Fibroblast of gingiva (primary cell): ENCODE measurements at regions not wholly inside any gene's neighbourhood (a gene's known extent, or its start where the extent isn't known, plus 50 kb on each side); places are given as distances from the start of the nearest gene placed in this dataset.

ENCODE experiments used
- DNase-seq: peaks from one replicate; pipeline ENCODE4 v3.0.0-alpha.2; 2011; ENCODE audit warnings: low read depth

DNA sequence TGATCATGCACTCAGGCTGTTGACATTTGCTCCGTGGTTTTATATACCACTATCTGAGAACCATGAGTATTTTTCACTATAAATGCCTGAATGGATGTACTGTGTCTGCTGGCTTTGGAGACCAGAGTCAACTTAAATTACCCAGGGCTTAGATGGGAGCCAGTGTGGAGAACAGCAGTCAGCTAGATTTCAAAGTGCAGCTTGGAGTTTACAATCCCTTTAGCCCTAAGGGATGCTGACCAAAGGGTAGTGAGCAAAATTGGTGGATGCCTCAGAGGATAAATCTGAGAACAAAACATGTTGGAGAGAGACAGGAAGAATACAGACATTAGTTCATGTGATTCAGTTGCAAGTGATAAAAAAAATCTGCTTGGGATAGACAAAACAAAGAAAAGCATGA, 327.5 kb downstream of the C11orf87 start:
- no peak for DNase-seq

DNA sequence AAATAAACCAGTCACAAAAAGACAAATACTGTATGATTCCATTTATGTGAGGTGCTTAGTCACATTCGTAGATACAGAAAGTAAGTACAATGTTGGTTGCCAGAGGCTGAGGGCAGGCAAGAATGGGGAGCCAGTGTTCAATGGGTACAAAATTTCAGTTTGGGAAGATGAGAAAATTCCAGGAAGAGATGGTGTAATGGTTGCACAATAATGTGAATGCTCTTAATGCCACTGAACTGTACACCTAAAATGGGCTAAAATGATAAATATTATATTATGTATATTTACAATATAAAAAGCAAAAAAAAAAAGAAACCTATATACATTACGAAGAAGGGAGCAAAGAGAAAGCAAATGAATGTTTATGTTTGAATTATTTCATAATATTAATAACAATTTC, 329.0 kb downstream of the C11orf87 start:
- DNase-seq, result no peak

DNA sequence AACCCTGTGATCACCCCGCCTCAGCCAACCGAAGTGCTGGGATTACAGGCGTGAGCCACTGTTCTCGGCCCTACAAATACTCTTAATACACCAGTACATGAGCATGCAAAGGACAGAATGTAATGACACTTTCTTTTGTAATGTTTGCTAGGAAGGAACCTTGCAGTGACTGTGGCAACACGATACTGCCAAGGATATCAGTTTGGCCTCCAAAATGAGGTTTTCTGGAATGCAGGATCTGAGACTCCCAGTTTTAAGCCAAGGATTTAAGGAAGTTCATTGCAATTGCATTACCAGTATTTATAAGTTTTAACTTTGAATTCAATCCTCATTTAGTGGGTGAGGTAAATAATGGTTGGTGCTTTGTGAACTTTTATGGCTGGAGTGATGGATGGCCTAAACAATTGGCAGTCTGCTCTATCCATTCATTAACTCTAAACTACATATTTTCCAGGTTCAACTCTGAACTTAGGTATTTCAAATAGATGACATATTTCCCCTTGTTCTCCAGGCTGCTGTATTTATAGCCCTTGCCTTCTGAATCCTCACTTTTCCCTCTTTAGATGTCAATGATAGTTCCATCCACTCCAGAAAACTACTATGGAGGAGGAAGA, 330.3 kb downstream of the C11orf87 start:
- no peak for DNase-seq

DNA sequence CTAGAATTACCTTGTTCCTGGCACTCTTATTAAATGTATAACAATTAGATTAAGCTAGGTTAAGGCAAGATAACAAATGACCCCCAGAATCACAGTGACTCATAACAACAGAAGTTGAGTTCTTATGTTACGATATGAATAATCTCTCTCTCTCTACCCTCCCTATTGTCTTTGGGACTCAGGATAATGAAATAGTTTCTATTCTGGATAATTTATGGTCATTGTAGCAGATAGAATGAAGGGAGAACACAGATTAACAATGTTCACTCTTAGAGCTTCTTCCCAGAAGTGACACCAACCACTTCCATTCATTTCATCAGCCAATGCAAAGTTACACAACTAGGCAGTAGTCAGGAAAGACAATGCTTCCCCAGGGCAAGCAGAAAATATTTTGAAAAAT, 334.5 kb downstream of the C11orf87 start:
- DNase-seq, result no peak

DNA sequence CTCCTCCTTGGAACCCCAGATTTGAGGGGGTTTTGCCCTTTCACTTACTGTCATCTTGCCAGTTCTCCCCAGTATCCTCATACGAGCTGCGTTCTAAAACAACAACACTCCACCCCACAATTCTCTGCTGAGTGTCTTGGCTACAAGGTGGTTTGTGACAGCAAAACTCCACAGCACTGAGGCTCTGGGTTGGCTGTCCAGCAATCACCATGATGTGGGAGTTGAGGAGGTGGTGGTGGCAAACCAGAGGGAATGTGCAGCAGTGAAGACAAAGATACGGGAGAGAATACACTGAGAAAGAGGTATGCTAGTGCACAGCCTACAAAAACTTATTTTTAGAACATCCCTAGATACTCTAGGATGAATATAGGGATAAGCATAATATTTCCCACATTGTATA, 335.0 kb downstream of the C11orf87 start:
- DNase-seq, result no peak

DNA sequence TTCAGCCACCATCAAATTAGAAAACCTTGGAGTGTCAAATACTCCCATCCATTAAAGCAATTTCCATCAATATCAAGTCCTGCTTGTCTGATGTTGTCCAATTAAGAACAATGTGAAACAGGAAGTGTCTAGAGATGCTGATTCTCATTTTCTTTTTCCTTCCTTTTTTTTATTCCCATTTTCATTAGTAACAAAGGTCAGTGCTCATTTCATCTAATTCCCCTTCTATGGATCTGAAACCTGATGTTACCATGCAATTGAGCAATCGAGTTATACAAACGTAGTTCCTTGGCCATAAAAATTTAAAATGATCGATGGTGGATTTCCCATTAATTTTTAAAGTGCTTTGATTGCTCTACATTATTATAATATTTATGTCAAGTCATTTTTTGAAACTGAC, 330.6 kb upstream of the ZC3H12C start:
- DNase-seq, result no peak

DNA sequence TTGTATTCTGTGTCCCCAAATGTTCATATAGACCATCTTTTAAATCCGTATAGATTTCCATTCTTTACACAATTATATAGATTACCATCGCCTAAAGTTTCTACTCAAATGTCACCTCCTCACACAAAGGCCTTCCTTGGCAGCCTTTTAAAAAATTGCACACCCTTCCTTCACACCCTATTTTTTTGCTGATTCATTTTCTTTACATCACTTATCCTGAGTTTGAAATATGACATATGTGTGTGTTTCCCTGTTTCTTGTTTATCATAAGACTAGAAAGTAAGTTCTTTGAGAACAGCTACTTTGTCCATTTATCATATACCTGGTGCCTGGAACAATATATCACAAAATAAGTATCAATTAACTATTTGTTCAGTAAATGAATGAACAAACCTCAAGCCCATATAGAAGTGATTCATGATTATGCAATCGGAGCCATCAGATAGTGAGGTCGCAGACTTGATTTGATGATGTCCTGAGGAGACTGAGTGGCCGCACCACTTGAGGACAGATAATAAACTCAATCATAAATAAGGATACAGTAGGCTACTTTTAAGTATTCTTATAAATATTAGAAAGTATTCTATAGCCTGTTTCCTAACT, 327.4 kb upstream of the ZC3H12C start:
- DNase-seq, result no peak

DNA sequence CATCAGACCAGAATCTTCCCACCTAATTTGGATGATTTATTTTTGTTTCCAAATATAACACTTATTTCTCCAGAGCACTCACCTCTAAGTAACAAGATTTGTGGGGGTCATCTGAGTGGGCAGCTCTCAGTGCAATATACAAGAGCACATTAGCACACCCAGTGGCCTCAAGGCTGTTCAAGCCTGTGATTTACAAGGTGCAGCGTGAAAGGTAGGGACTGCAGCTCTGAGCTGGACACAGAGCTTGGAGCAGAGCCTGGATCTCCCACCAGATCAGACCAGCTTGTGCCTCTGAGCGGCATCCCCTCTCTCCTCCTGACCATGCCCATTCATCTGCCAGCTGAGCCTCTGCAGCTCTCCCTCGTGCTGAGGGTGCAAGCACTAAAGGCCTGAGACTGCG, 323.3 kb upstream of the ZC3H12C start:
- no peak for DNase-seq

DNA sequence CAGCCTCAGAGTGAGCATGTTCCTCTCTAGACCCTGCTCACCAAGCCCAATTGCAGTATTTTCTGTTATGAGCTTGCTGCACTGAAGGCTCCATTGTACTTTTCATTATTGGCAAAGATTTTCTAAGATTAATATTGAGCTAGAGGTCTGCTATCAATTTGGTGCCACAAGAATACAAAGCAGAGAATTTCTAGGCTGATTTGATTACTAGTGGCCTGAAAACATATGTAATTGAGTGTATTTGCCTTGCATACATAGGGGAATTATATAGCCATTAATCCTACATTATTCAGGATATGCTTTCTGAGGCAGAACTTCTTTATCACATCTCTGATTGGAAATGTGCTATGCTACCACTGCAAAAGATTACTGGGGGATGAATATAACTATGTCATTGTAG, 322.9 kb upstream of the ZC3H12C start:
- DNase-seq, result no peak

DNA sequence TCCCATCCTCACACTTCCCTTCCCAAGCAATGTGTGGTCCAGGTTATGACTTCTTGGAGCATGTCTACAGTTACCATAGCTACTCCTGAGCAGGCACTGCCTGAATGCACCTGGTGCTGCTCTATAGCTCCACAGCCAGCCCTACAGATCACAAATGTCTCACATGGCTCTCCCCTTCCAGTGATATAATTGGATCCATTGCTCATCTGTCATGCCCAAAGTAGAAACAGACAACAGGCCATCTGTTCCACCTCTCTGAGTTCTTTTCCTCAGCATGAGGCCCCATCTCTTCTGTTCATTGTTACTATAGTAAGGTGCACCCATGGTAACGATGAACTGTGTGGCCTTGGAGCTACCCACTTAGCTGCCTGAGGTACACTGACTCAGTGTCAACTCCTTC, 320.3 kb upstream of the ZC3H12C start:
- no peak for DNase-seq

DNA sequence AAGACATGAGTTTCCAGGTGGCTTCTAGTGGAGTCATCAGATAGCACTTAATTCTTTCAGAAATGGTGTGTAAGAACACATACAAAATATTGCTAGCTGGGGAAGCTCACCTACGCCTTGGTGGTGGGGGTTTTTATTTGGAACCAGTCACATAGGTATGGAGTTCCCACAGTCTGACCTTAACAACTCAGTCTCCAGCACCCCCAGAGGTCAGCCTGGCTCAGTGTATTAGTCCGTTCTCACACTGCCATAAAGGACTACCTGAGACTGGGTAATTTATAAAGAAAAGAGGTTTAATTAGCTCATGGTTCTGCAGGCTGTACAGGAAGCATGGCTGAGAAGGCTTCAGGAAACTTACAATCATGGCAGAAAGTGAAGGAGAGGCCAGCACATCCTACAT, 317.5 kb upstream of the ZC3H12C start:
- no peak for DNase-seq

DNA sequence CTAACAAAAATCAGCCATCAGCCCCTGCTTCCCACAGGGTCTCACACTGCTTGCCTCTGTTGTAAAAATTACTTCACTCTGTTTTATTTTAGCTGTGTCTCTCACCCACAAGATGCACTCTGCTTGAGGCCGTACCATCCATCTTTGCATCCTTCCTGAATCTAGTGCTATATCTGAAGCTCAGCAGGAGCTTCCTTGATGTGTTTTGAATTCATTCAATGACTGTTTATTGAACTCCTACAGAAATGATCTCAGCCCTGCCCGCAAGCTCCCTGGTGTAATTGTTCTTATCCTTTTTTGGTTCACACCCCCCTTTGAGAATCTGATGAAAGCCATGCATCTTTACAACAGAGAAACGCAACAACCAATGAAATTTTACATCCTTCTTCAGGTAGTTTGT, 310.2 kb upstream of the ZC3H12C start:
- DNase-seq, result no peak

DNA sequence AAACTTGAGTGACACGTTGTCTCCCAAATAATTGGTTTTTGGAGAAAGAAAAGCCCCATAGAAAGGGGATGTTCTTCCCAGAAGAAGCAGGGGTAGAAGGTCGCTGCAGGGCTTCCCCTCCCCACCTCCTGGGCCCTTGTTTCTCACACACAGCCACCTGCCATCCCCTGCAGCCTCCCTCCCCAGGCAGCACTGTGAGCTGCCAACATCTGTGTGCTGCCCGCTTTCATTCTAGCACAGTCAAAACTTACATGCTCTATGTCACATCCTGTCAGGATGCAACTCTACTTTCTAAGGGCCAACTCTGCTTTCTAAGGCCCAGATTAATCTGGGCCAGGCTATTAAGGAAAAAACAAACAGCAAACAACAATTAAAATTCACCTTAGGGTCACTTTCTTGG, 309.4 kb upstream of the ZC3H12C start:
- no peak for DNase-seq

DNA sequence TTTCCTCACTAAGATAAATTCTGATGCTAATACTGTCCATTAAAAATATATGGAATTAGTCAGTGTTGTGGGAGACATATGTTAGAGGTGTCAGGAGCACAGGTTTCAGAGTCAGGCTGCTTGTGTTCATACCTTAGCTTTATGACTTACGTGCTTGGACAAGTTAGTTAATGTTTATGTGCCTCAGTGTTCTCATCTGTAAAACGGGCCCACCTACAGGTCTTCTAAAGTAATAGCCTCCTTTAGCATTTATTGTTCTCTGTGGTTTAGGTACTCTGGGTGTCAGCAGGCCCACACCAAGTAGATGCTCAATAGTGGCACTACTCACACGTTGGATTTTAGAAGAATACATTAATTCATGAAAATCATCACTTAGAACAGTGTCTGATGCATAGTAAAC, 308.7 kb upstream of the ZC3H12C start:
- no peak for DNase-seq

DNA sequence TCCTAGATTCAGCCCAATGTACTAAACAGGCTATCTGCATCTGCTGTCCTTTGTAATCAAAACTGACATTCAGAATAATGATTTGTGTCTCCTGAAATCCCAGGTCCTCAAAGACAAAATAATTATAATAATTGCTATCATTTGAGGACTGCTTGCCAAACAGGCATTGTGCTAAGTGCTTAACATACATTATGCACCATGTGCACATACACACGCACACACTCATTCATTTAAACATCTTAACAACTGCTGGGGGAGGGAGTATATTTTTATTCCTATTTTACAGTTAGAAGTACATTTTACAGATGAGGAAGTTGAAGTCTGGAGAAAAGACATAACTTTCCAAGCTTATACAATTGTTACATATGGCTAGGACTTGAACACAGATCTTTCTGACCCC, 308.0 kb upstream of the ZC3H12C start:
- DNase-seq, result no peak

DNA sequence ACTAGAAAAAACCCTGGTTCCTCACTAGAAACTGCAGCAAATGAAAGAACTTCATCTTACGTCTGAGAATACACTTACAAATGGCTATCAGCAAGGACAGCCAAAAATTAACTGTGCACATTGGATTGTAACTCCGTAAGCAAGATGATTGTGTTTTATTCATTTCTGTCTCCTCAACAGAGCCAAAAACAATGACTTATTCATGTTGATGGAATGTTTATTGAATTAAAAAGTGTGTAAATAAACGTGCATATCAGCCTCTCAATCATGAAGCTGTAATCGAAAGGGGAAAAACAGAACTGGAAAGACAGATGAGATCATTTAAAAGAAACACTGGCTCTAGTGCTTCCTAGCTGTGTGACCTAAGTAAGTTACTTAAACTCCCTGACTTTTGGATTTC, 307.5 kb upstream of the ZC3H12C start:
- DNase-seq, result peak; percentile 6

DNA sequence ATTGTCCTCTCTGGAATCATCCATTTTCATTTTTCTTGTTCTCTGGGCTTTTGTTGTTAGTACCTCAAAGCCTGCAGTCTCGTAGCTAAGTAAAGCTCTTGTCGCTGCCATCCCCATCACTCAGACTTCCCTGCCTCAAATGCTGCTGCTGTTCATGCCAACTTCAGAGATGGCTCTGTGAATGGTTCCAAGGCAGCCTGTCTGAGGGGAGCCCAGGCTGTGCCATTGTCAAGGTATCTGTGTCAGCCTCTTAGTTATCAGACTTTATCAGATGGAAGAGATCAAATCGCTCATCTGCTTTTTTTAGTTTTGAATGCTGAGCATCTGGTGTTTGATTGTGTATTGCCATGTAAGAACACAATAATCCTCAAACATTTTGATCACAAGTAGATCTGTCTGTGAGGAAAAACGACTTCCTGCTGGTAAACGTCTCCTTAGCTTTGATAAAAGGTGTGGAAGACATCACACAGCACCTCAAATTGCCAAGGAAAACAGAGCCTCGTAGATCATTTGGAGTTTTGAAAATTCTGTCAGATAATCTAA, 304.2 kb upstream of the ZC3H12C start:
- DNase-seq, result no peak

DNA sequence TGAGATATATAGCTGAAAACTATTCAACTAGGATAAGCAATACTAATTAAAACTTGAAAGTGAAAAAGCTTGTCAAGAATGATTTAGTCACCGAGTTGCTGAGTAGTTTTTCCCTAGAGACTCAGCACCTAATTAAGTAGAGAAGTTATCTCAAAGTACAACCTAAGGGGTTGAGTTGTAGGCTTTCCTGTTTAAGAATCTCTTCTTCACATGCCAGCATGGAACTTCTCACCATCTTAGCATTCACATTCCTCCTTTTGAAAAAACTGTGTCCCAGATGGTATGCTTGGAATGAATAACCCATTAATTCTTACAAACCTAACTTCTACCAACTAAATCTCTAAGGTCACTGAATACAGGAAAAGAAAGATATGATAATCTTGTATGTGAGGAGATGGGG, 303.3 kb upstream of the ZC3H12C start:
- DNase-seq, result no peak

DNA sequence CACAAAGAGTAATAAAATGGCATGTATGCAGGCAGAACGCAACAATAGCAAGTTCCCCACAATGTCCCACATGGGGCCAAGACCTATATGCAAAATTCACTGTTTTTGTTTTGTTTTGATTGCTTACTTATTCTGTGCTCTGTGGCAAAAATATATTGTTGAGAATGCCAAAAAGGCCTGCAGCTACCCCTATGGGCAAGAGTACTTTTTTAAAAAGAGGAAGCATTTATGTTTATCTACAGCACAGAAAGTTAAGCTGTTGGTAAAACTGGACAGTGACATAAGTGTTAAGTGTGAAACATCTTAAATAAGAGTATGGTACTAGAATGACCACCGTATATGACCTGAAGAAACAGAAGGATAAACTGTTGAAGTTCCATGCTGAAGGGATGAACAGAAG, 301.9 kb upstream of the ZC3H12C start:
- no peak for DNase-seq

DNA sequence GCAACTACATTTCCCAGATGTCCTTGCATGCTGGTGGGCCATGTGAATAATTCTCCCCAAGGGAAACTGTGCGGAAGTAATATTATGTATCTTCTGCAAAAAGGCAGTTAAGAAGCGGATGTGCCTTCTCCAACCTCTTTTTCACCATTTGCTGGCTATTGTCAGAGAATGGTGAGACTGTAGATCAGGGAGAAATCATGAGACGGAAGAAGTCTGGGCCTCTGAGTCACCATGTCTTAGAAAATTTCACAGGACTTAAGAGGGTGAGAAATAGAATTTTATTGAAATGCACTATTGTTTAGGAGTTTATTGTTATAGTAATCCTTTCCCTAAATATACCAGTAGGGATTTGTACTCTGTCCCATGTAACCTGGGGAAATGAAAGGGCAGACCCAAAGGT, 298.7 kb upstream of the ZC3H12C start:
- no peak for DNase-seq

DNA sequence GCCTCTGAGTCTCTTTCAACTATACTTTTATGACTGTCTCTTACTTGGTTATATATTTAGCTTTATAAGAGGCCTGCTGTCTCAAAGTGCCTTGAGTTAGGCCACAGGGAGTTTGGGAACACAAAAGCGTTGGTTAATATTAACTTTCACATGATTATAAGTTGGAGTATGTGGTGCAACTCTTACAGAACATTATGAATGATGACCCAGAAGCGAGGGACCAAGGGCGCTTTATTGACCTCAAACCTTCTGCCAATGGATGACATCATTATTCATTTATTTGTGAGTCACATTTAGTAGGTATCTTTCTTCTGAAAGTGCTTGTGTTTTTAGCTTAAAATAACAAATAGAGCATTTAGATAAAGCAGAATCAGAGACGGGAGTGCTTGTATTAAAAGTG, 298.0 kb upstream of the ZC3H12C start:
- DNase-seq, result no peak

DNA sequence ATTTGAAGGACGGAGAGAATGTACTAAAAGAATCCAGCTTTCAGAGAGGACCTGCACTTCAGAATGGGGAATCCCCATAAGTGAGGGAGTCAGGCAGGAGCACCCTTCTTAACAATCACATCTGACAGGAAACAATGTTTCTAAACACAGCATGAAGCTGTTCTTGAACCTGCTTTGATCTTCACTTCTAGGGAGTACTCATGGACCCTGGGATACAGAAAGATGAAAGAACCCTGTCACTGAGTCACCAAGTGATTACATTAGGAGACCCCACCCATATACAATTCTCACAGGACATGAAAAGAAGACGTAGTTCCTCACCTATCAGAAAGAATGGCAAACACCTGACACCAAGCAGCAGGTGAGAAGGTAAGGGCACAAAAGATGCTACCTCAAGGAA, 296.9 kb upstream of the ZC3H12C start:
- DNase-seq, result no peak

DNA sequence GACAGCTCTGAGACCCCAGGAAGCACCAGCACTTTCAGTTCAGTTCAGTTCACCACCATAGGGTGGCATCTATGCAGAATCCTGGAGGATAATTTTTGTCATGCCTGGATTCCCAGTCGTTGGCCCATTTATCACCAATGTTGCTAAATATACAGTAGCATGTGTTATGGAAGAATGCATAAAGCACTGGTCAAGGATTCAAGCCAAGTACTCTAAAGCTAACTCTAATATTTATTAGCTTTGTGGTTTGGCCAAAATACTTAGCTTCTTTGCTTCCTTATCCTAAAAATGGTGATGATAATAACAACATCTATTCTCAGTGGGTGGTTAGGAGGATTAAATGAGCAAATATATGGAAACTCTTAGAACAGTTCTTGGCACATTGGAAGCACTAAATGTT, 294.7 kb upstream of the ZC3H12C start:
- DNase-seq, result no peak

DNA sequence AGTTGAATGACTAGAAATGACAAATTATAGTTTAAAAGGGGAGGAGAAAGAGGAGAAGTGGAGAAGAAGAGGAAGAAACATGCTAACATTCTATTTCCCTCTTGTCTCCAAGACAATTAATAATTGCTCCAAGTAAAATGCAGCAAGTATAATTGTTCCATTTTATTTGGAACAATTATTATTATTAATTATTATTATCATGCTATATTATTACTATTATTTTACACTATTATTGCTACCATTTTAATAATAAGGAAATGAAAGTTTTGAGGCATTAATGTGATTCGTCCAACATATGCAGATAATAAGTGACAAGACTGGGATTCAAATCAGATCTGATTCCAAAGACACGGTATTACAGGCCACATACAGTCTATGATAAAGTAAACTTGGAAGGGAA, 293.6 kb upstream of the ZC3H12C start:
- DNase-seq, result no peak
